ENCODE measurements at regions not wholly inside any gene's neighbourhood (a gene's known extent, or its start where the extent isn't known, plus 50 kb on each side); places are given as distances from the start of the nearest gene placed in this dataset.

DNA sequence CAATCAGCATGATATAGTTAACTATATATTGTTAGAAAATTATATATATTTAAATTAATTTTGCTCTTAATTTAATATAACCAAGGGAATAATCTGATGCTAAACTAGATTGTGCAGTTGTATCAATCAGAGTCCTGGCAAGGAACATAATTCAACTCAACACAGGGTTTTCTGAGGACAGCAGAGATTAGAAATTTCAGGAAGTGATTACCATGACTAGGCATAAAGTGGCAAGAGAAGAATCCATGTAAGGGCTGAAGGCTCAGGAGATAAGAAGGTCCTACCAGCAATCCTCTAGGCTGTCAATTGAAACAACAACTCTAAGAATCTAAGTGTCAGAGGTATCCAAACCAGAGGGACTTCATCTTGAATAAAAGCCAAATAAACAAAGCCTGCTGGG lies 807.8 kb downstream of the DSC3 start:
- H3K9me3 ChIP-seq (ENCODE audit: low read depth), result no peaks in the 10 kb centered on the region
- no peaks in the 10 kb centered on the region for H4K20me1 ChIP-seq (ENCODE audit: low read depth)
- Mint-ChIP-seq H3K27ac (no peak overlapping the region), H3K4me1 (no peaks in the 10 kb centered on the region), H3K9me3 (no peaks in the 10 kb centered on the region), H3K4me3 (no peak overlapping the region), H3K27me3 (ENCODE audit: insufficient read depth, low read depth) (no peaks in the 10 kb centered on the region), H3K36me3 (no peaks in the 10 kb centered on the region)
- no peaks in the 10 kb centered on the region for H3K36me3 ChIP-seq
- no peaks in the 10 kb centered on the region for H3F3A ChIP-seq (ENCODE audit: low read depth)
- H3K4me1 ChIP-seq, result no peaks in the 10 kb centered on the region
- H3K4me3 ChIP-seq, result no peak overlapping the region
- no peaks in the 10 kb centered on the region for H3K27me3 ChIP-seq
- DNase-seq (ENCODE audit: low spot score), result no peak
- H3K9ac ChIP-seq, result no peak overlapping the region
- no peaks in the 10 kb centered on the region for H3K79me2 ChIP-seq (ENCODE audit: low read depth)
- no peak overlapping the region for H3K27ac ChIP-seq
- no peak overlapping the region for H3K4me2 ChIP-seq
- TF ChIP-seq CTCF (IDR thresholded peaks at IDR 0.05) (no peak), EZH2phosphoT487 (IDR thresholded peaks at IDR 0.05) (no peak), EZH2 (IDR thresholded peaks at IDR 0.05) (no peak)
- H2AFZ ChIP-seq (replicated peaks), result no peak overlapping the region

DNA sequence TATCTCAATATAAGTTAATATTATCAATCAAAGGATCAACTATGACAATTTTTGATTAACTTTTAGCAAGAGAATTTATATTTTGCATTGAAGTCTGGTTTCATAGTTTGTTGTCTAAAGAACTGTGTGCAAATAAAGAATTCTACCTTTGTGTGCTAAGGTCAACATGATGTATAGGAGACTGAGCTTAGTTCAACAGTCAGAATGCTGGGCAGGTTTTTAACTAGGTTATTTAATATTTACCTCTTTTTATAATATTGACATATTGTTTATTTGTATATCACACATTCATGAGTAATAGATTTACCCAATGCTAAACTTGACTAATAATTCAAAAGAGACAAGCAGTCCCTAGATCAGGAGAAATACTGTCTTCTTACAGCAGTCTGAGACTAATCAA lies 831.4 kb downstream of the DSC3 start:
- H3K36me3 Mint-ChIP-seq, result no peaks in the 10 kb centered on the region
- Histone ChIP-seq H3K9me3 (ENCODE audit: low read depth) (no peaks in the 10 kb centered on the region), H3K79me2 (ENCODE audit: low read depth) (no peaks in the 10 kb centered on the region), H3K9ac (no peak overlapping the region), H3K4me3 (no peak overlapping the region), H3F3A (ENCODE audit: low read depth) (no peaks in the 10 kb centered on the region), H3K4me2 (no peak overlapping the region), H3K27ac (no peak overlapping the region), H3K36me3 (no peaks in the 10 kb centered on the region), H2AFZ (replicated peaks) (no peak overlapping the region), H3K4me1 (no peaks in the 10 kb centered on the region), H3K27me3 (no peaks in the 10 kb centered on the region), H4K20me1 (ENCODE audit: low read depth) (no peaks in the 10 kb centered on the region)
- DNase-seq (ENCODE audit: low spot score), result no peak
- peaks cover 2% of the 10 kb centered on the region for H3K4me1 Mint-ChIP-seq
- peaks cover 2% of the 10 kb centered on the region for H3K9me3 Mint-ChIP-seq
- no peak for TF ChIP-seq CTCF (IDR thresholded peaks at IDR 0.05)
- TF ChIP-seq EZH2 (IDR thresholded peaks at IDR 0.05), result no peak
- no peak for TF ChIP-seq EZH2phosphoT487 (IDR thresholded peaks at IDR 0.05)
- no peak overlapping the region for H3K27ac Mint-ChIP-seq
- no peaks in the 10 kb centered on the region for H3K27me3 Mint-ChIP-seq (ENCODE audit: insufficient read depth, low read depth)
- no peak overlapping the region for H3K4me3 Mint-ChIP-seq

GRCh38 chr18:30208546-30208945 lies 834.0 kb downstream of the DSC3 start:
- Histone ChIP-seq H3K4me3 (no peak overlapping the region), H3K4me2 (no peak overlapping the region), H3K9ac (no peak overlapping the region), H3K9me3 (ENCODE audit: low read depth) (no peaks in the 10 kb centered on the region), H3K36me3 (no peaks in the 10 kb centered on the region), H2AFZ (replicated peaks) (no peak overlapping the region), H3K4me1 (no peaks in the 10 kb centered on the region), H3K27me3 (no peaks in the 10 kb centered on the region), H3F3A (ENCODE audit: low read depth) (no peaks in the 10 kb centered on the region), H3K27ac (no peak overlapping the region), H4K20me1 (ENCODE audit: low read depth) (no peaks in the 10 kb centered on the region), H3K79me2 (ENCODE audit: low read depth) (no peaks in the 10 kb centered on the region)
- Mint-ChIP-seq H3K27me3 (ENCODE audit: insufficient read depth, low read depth) (no peaks in the 10 kb centered on the region), H3K4me3 (no peak overlapping the region), H3K27ac (no peak overlapping the region), H3K36me3 (no peaks in the 10 kb centered on the region), H3K4me1 (peaks cover 2% of the 10 kb centered on the region), H3K9me3 (peaks cover 2% of the 10 kb centered on the region)
- TF ChIP-seq CTCF (IDR thresholded peaks at IDR 0.05) (no peak), EZH2 (IDR thresholded peaks at IDR 0.05) (no peak), EZH2phosphoT487 (IDR thresholded peaks at IDR 0.05) (no peak)
- DNase-seq (ENCODE audit: low spot score), result no peak

GRCh38 chr18:30192216-30192615 lies 850.3 kb downstream of the DSC3 start:
- Mint-ChIP-seq H3K36me3 (no peaks in the 10 kb centered on the region), H3K27ac (no peak overlapping the region), H3K4me3 (no peak overlapping the region), H3K27me3 (ENCODE audit: insufficient read depth, low read depth) (no peaks in the 10 kb centered on the region), H3K4me1 (no peaks in the 10 kb centered on the region), H3K9me3 (peaks cover 21% of the 10 kb centered on the region)
- Histone ChIP-seq H3K27me3 (no peaks in the 10 kb centered on the region), H3F3A (ENCODE audit: low read depth) (no peaks in the 10 kb centered on the region), H3K36me3 (no peaks in the 10 kb centered on the region), H3K4me2 (no peak overlapping the region), H3K9me3 (ENCODE audit: low read depth) (no peaks in the 10 kb centered on the region), H3K4me3 (no peak overlapping the region), H3K4me1 (no peaks in the 10 kb centered on the region), H4K20me1 (ENCODE audit: low read depth) (no peaks in the 10 kb centered on the region), H2AFZ (replicated peaks) (no peak overlapping the region), H3K27ac (no peak overlapping the region), H3K9ac (no peak overlapping the region), H3K79me2 (ENCODE audit: low read depth) (no peaks in the 10 kb centered on the region)
- TF ChIP-seq EZH2 (IDR thresholded peaks at IDR 0.05), result no peak
- peak; percentile 21 for TF ChIP-seq CTCF (IDR thresholded peaks at IDR 0.05)
- peak; percentile 16 for DNase-seq (ENCODE audit: low spot score)
